Fibroblast of mammary gland (primary cell): ENCODE measurements at regions not wholly inside any gene's neighbourhood (a gene's known extent, or its start where the extent isn't known, plus 50 kb on each side); places are given as distances from the start of the nearest gene placed in this dataset.

Source experiments
- DNase-seq: peaks from one replicate; pipeline ENCODE4 v3.0.0-alpha.2; 2010; ENCODE audit warnings: low read depth
- H3K4me3 ChIP-seq: 2 replicates; pipeline ENCODE4 v1.5.1; 2011; ENCODE audit warnings: low read depth, mild to moderate bottlenecking, low read length, moderate library complexity; ENCODE audit not compliant: control insufficient read depth
- CTCF ChIP-seq: conservative IDR thresholded peaks from 2 replicates; pipeline ENCODE4 v1.5.1; 2011; ENCODE audit warnings: low read depth, low read length, inconsistent platforms; ENCODE audit not compliant: control insufficient read depth, insufficient read depth

GRCh38 chr10:78759456-78760120, 309.2 kb upstream of the ZMIZ1 start:
- no peak for DNase-seq
- no peak for TF ChIP-seq CTCF
- no peak overlapping the region for H3K4me3 ChIP-seq

GRCh38 chr10:78760463-78761310, 308.1 kb upstream of the ZMIZ1 start:
- no peak for DNase-seq
- no peak overlapping the region for H3K4me3 ChIP-seq
- no peak for TF ChIP-seq CTCF

GRCh38 chr10:78761311-78761781, 307.4 kb upstream of the ZMIZ1 start:
- no peak overlapping the region for H3K4me3 ChIP-seq
- no peak for TF ChIP-seq CTCF
- no peak for DNase-seq

GRCh38 chr10:78762086-78762630, 306.6 kb upstream of the ZMIZ1 start:
- no peak for DNase-seq
- H3K4me3 ChIP-seq: no peak overlapping the region
- TF ChIP-seq CTCF: no peak

GRCh38 chr10:78763234-78763633, 305.5 kb upstream of the ZMIZ1 start:
- TF ChIP-seq CTCF: no peak
- DNase-seq: no peak

GRCh38 chr10:78763651-78764395, 304.9 kb upstream of the ZMIZ1 start:
- TF ChIP-seq CTCF: no peak
- DNase-seq: no peak
- no peak overlapping the region for H3K4me3 ChIP-seq

More at GRCh38 chr10:78763234-78763633, 305.5 kb upstream of the ZMIZ1 start:
- H3K4me3 ChIP-seq: no peak overlapping the region
